GM12891 (cell line): ENCODE measurements at regions not wholly inside any gene's neighbourhood (a gene's known extent, or its start where the extent isn't known, plus 50 kb on each side); places are given as distances from the start of the nearest gene placed in this dataset.

Source experiments
- DNase-seq: peaks from one replicate; pipeline ENCODE4 v3.0.0; 2011; ENCODE audit warnings: low spot score; ENCODE audit not compliant: insufficient read length
- FAIRE-seq: peaks from 2 replicates; lab custom pipeline; 2011; peaks lifted over from hg19 to GRCh38; lab: Jason Lieb, UNC
- PAX5 ChIP-seq: IDR thresholded peaks from 2 replicates; pipeline ENCODE4 v1.6.1; 2011; ENCODE audit warnings: low read length, moderate library complexity, mild to moderate bottlenecking; ENCODE audit not compliant: insufficient read depth, severe bottlenecking
- POLR2A ChIP-seq: IDR thresholded peaks from 2 replicates; pipeline ENCODE4 v1.6.1; 2011; ENCODE audit warnings: low read depth, low read length, control low read depth
- POLR2AphosphoS5 ChIP-seq: IDR thresholded peaks from 2 replicates; pipeline ENCODE4 v1.6.1; 2011; ENCODE audit warnings: low read depth, low read length, control low read depth
- POU2F2 ChIP-seq: IDR thresholded peaks from 2 replicates; pipeline ENCODE4 v1.6.1; 2011; ENCODE audit warnings: low read depth, mild to moderate bottlenecking, control low read depth, low read length, moderate library complexity
- SPI1 ChIP-seq: IDR thresholded peaks from 2 replicates; pipeline ENCODE4 v1.6.1; 2011; ENCODE audit warnings: low read depth, low read length, control low read depth
- TAF1 ChIP-seq: IDR thresholded peaks from 2 replicates; pipeline ENCODE4 v1.6.1; 2011; ENCODE audit warnings: low read depth, low read length, control low read depth

- TF ChIP-seq PAX5 (no peak), POU2F2 (no peak), TAF1 (no peak), SPI1 (no peak), POLR2A (no peak)
- FAIRE-seq (no peak), DNase-seq (no peak)
Observed at GRCh38 chr6:51559059-51559458, 528.4 kb downstream of the PKHD1 start.

GRCh38 chr6:51562198-51562597 lies 525.2 kb downstream of the PKHD1 start:
- FAIRE-seq (peak; percentile 5), DNase-seq (no peak)
- no peak for TF ChIP-seq TAF1
- no peak for TF ChIP-seq POLR2AphosphoS5
